MM.1S (cell line): ENCODE measurements at regions not wholly inside any gene's neighbourhood (a gene's known extent, or its start where the extent isn't known, plus 50 kb on each side); places are given as distances from the start of the nearest gene placed in this dataset.

ENCODE experiments used
- DNase-seq: peaks from one replicate; pipeline ENCODE4 v3.0.0-alpha.2; 2015
- H2AFZ ChIP-seq: fragments of 300-600 bp; sonication (generic); 2 replicates; pipeline ENCODE4 v1.6.0; 2016; ENCODE audit warnings: antibody characterized with exemption, low read length
- H3F3A ChIP-seq: fragments of 300-600 bp; sonication (generic); 2 replicates; pipeline ENCODE4 v1.6.1; 2016; ENCODE audit warnings: mild to moderate bottlenecking, antibody characterized with exemption, low read length, moderate library complexity, mixed read lengths; ENCODE audit not compliant: insufficient read depth
- H3K27ac ChIP-seq: fragments of 300-600 bp; sonication (generic); 2 replicates; pipeline ENCODE4 v1.5.1; 2016; ENCODE audit warnings: mild to moderate bottlenecking, low read length
- H3K27me3 ChIP-seq: fragments of 300-600 bp; sonication (generic); replicated peaks from 2 replicates; pipeline ENCODE4 v1.6.0; 2016; ENCODE audit warnings: low read length; ENCODE audit not compliant: insufficient read depth
- H3K36me3 ChIP-seq: fragments of 300-600 bp; sonication (generic); replicated peaks from 2 replicates; pipeline ENCODE4 v1.6.1; 2016; ENCODE audit warnings: mild to moderate bottlenecking, low read length, mixed read lengths; ENCODE audit not compliant: insufficient read depth
- H3K4me1 ChIP-seq: fragments of 300-600 bp; sonication (generic); 2 replicates; pipeline ENCODE4 v1.6.1; 2016; ENCODE audit warnings: low read length, mixed read lengths
- H3K4me2 ChIP-seq: fragments of 300-600 bp; sonication (generic); 2 replicates; pipeline ENCODE4 v1.6.0; 2016; ENCODE audit warnings: low read depth, low read length
- H3K4me3 ChIP-seq: fragments of 300-600 bp; sonication (generic); 2 replicates; pipeline ENCODE4 v1.5.1; 2016; ENCODE audit warnings: low read length, mixed read lengths
- H3K79me2 ChIP-seq: fragments of 300-600 bp; sonication (generic); 2 replicates; pipeline ENCODE4 v1.6.1; 2016; ENCODE audit warnings: mixed run types, low read length, mixed read lengths
- H3K9ac ChIP-seq: fragments of 300-600 bp; sonication (generic); 2 replicates; pipeline ENCODE4 v1.6.1; 2016; ENCODE audit warnings: low read length, mixed read lengths
- H3K9me2 ChIP-seq: fragments of 300-600 bp; sonication (generic); replicated peaks from 2 replicates; pipeline ENCODE4 v1.6.1; 2016; ENCODE audit warnings: mild to moderate bottlenecking, low read length, mixed read lengths; ENCODE audit not compliant: insufficient read depth
- H3K9me3 ChIP-seq: fragments of 300-600 bp; sonication (generic); replicated peaks from 2 replicates; pipeline ENCODE4 v1.6.1; 2016; ENCODE audit warnings: mild to moderate bottlenecking, low read length, mixed read lengths; ENCODE audit not compliant: insufficient read depth
- H4K20me1 ChIP-seq: fragments of 300-600 bp; sonication (generic); 2 replicates; pipeline ENCODE4 v1.6.1; 2016; ENCODE audit warnings: mild to moderate bottlenecking, low read length, moderate library complexity, mixed read lengths; ENCODE audit not compliant: insufficient read depth
- EZH2 ChIP-seq: fragments of 300-600 bp; sonication (generic); optimal IDR thresholded peaks from 2 replicates; pipeline ENCODE3; 2017; ENCODE audit warnings: low read depth, mild to moderate bottlenecking, antibody characterized with exemption, low read length, mixed read lengths
- EZH2phosphoT487 ChIP-seq: fragments of 300-600 bp; sonication (generic); IDR thresholded peaks from 2 replicates; pipeline ENCODE4 v1.6.1; 2018; ENCODE audit warnings: antibody characterized with exemption, low read length
- TF ChIP-seq, protein P1 (sequence below): fragments of 300-600 bp; sonication (generic); IDR thresholded peaks from 2 replicates; pipeline ENCODE4 v1.5.1; 2016; ENCODE audit warnings: antibody characterized with exemption, low read length, mixed read lengths

GRCh38 chr7:125399408-125399807, 469.8 kb upstream of the POT1 start:
- TF ChIP-seq EZH2phosphoT487, result no peak
- TF ChIP-seq, protein P1, sequence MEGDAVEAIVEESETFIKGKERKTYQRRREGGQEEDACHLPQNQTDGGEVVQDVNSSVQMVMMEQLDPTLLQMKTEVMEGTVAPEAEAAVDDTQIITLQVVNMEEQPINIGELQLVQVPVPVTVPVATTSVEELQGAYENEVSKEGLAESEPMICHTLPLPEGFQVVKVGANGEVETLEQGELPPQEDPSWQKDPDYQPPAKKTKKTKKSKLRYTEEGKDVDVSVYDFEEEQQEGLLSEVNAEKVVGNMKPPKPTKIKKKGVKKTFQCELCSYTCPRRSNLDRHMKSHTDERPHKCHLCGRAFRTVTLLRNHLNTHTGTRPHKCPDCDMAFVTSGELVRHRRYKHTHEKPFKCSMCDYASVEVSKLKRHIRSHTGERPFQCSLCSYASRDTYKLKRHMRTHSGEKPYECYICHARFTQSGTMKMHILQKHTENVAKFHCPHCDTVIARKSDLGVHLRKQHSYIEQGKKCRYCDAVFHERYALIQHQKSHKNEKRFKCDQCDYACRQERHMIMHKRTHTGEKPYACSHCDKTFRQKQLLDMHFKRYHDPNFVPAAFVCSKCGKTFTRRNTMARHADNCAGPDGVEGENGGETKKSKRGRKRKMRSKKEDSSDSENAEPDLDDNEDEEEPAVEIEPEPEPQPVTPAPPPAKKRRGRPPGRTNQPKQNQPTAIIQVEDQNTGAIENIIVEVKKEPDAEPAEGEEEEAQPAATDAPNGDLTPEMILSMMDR, result no peak
- TF ChIP-seq EZH2, result no peak
- Histone ChIP-seq H3F3A (no peaks in the 10 kb centered on the region), H3K9me2 (no peaks in the 10 kb centered on the region), H3K4me2 (no peak overlapping the region), H3K9ac (no peak overlapping the region), H3K27me3 (no peaks in the 10 kb centered on the region), H3K4me1 (no peaks in the 10 kb centered on the region), H3K4me3 (no peak overlapping the region), H3K36me3 (no peaks in the 10 kb centered on the region), H4K20me1 (no peaks in the 10 kb centered on the region), H2AFZ (no peak overlapping the region), H3K79me2 (no peaks in the 10 kb centered on the region), H3K27ac (no peak overlapping the region), H3K9me3 (no peaks in the 10 kb centered on the region)
- no peak for DNase-seq

GRCh38 chr7:125396466-125397151, 467.0 kb upstream of the POT1 start:
- Histone ChIP-seq H3K9me2 (no peaks in the 10 kb centered on the region), H2AFZ (no peak overlapping the region), H3K4me2 (no peak overlapping the region), H3K9ac (no peak overlapping the region), H3K27me3 (no peaks in the 10 kb centered on the region), H3K9me3 (no peaks in the 10 kb centered on the region), H3K27ac (no peak overlapping the region), H3K4me1 (no peaks in the 10 kb centered on the region), H3K36me3 (no peaks in the 10 kb centered on the region), H4K20me1 (no peaks in the 10 kb centered on the region), H3K79me2 (no peaks in the 10 kb centered on the region), H3F3A (no peaks in the 10 kb centered on the region), H3K4me3 (no peak overlapping the region)
- TF ChIP-seq, protein P1, result no peak
- no peak for TF ChIP-seq EZH2
- no peak for TF ChIP-seq EZH2phosphoT487
- DNase-seq, result no peak

DNA sequence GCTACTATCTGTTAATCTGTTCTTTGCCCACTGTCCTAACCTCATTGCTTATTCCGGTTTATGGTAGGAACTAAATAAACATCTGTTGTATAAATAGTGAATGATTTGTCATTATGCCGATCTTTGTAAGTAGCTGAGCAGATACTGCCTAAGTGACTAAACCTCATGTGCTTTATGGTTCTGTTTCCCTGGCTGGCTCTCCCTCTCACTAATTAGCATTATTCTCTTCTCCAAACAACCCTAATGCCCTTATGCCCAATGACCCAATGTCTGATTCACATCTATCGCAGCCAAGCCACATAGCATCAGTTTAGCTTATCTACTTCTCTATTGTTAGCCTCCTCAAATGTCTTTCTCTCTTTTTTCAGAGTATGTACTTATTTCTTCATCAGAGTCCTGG, 462.3 kb upstream of the POT1 start:
- H3K4me3 ChIP-seq, result no peak overlapping the region
- H3K4me2 ChIP-seq, result no peak overlapping the region
- H3K27me3 ChIP-seq, result no peaks in the 10 kb centered on the region
- TF ChIP-seq EZH2phosphoT487 (no peak), EZH2 (no peak)
- TF ChIP-seq, protein P1, result no peak
- no peaks in the 10 kb centered on the region for H3K9me2 ChIP-seq
- no peaks in the 10 kb centered on the region for H3K9me3 ChIP-seq
- H3F3A ChIP-seq, result no peaks in the 10 kb centered on the region
- DNase-seq, result no peak
- H3K27ac ChIP-seq, result no peak overlapping the region
- H4K20me1 ChIP-seq, result no peaks in the 10 kb centered on the region
- no peak overlapping the region for H2AFZ ChIP-seq
- H3K79me2 ChIP-seq, result no peaks in the 10 kb centered on the region
- H3K36me3 ChIP-seq, result no peaks in the 10 kb centered on the region
- H3K4me1 ChIP-seq, result no peaks in the 10 kb centered on the region
- H3K9ac ChIP-seq, result no peak overlapping the region
